Body of pancreas (tissue), 4 donors: ENCODE measurements at regions not wholly inside any gene's neighbourhood (a gene's known extent, or its start where the extent isn't known, plus 50 kb on each side); places are given as distances from the start of the nearest gene placed in this dataset.

ENCODE experiments used
- CTCF ChIP-seq, 7 experiments: fragments of 450-650 bp in 4 of 7; fragments of 200-600 bp in 3 of 7; sonication (generic) in 3 of 7; IDR thresholded peaks; one replicate each; pipeline ENCODE4 v1.5.1; 2016 to 2019; ENCODE audit warnings: antibody characterized with exemption in 7 of 7
- POLR2A ChIP-seq, 3 donors: fragments of 450-650 bp; IDR thresholded peaks; one replicate each; pipeline ENCODE4 v1.6.1; 2016; ENCODE audit warnings: antibody characterized with exemption in 3 of 3, mild to moderate bottlenecking in 2 of 3

GRCh38 chr1:79974659-79975058 is 968.1 kb upstream of the ADGRL4 start:
- TF ChIP-seq POLR2A (IDR thresholded peaks at IDR 0.05), result no peak
- no peak for TF ChIP-seq CTCF (IDR thresholded peaks at IDR 0.05)
